ENCODE measurements at regions not wholly inside any gene's neighbourhood (a gene's known extent, or its start where the extent isn't known, plus 50 kb on each side); places are given as distances from the start of the nearest gene placed in this dataset.

DNA sequence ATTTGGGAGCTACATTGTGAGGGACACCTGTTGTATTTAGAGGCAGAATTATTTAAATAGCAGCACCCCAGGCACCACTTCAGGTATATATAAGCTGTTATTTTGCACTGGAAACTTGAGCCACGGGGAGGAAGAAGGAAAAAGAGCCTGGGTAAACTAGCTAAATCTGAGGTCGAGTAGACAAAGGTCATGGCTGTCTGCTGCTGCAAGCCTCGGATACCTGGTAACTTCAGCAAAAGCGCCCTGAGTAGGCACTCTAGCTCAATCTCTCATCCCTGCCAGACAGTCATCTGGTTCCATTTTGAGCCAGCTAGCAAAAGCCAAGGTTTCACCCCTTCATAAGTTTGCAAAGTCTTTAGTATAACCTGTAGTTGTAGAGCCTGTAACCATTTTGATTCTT, 101.9 kb upstream of the ZNF644 start:
- TF ChIP-seq, protein P1, sequence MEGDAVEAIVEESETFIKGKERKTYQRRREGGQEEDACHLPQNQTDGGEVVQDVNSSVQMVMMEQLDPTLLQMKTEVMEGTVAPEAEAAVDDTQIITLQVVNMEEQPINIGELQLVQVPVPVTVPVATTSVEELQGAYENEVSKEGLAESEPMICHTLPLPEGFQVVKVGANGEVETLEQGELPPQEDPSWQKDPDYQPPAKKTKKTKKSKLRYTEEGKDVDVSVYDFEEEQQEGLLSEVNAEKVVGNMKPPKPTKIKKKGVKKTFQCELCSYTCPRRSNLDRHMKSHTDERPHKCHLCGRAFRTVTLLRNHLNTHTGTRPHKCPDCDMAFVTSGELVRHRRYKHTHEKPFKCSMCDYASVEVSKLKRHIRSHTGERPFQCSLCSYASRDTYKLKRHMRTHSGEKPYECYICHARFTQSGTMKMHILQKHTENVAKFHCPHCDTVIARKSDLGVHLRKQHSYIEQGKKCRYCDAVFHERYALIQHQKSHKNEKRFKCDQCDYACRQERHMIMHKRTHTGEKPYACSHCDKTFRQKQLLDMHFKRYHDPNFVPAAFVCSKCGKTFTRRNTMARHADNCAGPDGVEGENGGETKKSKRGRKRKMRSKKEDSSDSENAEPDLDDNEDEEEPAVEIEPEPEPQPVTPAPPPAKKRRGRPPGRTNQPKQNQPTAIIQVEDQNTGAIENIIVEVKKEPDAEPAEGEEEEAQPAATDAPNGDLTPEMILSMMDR (IDR thresholded peaks at IDR 0.05) = no peak
- TF ChIP-seq, protein P2, sequence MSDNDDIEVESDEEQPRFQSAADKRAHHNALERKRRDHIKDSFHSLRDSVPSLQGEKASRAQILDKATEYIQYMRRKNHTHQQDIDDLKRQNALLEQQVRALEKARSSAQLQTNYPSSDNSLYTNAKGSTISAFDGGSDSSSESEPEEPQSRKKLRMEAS (CRISPR knock-in tag; IDR thresholded peaks at IDR 0.05) = no peak
- no peak for TF ChIP-seq NFYB (CRISPR knock-in tag; conservative IDR thresholded peaks at IDR 0.05; ENCODE audit: low read depth)
- no peak for TF ChIP-seq ZNF121 (CRISPR knock-in tag; IDR thresholded peaks at IDR 0.05)
- TF ChIP-seq NR1H2 (CRISPR knock-in tag; IDR thresholded peaks at IDR 0.05) = no peak
- no peak for TF ChIP-seq ATF2 (CRISPR knock-in tag; IDR thresholded peaks at IDR 0.05; ENCODE audit: borderline replicate concordance, low read depth)
- TF ChIP-seq ESRRA (CRISPR knock-in tag; IDR thresholded peaks at IDR 0.05; ENCODE audit: borderline replicate concordance) = no peak
- no peak for TF ChIP-seq JUN (CRISPR knock-in tag; IDR thresholded peaks at IDR 0.05)
- TF ChIP-seq, protein P3, sequence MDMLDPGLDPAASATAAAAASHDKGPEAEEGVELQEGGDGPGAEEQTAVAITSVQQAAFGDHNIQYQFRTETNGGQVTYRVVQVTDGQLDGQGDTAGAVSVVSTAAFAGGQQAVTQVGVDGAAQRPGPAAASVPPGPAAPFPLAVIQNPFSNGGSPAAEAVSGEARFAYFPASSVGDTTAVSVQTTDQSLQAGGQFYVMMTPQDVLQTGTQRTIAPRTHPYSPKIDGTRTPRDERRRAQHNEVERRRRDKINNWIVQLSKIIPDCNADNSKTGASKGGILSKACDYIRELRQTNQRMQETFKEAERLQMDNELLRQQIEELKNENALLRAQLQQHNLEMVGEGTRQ (CRISPR knock-in tag; IDR thresholded peaks at IDR 0.05) = no peak
- TF ChIP-seq, protein P4, sequence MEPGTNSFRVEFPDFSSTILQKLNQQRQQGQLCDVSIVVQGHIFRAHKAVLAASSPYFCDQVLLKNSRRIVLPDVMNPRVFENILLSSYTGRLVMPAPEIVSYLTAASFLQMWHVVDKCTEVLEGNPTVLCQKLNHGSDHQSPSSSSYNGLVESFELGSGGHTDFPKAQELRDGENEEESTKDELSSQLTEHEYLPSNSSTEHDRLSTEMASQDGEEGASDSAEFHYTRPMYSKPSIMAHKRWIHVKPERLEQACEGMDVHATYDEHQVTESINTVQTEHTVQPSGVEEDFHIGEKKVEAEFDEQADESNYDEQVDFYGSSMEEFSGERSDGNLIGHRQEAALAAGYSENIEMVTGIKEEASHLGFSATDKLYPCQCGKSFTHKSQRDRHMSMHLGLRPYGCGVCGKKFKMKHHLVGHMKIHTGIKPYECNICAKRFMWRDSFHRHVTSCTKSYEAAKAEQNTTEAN (CRISPR knock-in tag; IDR thresholded peaks at IDR 0.05) = no peak
- TF ChIP-seq, protein P5, sequence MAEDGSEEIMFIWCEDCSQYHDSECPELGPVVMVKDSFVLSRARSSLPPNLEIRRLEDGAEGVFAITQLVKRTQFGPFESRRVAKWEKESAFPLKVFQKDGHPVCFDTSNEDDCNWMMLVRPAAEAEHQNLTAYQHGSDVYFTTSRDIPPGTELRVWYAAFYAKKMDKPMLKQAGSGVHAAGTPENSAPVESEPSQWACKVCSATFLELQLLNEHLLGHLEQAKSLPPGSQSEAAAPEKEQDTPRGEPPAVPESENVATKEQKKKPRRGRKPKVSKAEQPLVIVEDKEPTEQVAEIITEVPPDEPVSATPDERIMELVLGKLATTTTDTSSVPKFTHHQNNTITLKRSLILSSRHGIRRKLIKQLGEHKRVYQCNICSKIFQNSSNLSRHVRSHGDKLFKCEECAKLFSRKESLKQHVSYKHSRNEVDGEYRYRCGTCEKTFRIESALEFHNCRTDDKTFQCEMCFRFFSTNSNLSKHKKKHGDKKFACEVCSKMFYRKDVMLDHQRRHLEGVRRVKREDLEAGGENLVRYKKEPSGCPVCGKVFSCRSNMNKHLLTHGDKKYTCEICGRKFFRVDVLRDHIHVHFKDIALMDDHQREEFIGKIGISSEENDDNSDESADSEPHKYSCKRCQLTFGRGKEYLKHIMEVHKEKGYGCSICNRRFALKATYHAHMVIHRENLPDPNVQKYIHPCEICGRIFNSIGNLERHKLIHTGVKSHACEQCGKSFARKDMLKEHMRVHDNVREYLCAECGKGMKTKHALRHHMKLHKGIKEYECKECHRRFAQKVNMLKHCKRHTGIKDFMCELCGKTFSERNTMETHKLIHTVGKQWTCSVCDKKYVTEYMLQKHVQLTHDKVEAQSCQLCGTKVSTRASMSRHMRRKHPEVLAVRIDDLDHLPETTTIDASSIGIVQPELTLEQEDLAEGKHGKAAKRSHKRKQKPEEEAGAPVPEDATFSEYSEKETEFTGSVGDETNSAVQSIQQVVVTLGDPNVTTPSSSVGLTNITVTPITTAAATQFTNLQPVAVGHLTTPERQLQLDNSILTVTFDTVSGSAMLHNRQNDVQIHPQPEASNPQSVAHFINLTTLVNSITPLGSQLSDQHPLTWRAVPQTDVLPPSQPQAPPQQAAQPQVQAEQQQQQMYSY (CRISPR knock-in tag; IDR thresholded peaks at IDR 0.05) = no peak
